ENCODE measurements at regions not wholly inside any gene's neighbourhood (a gene's known extent, or its start where the extent isn't known, plus 50 kb on each side); places are given as distances from the start of the nearest gene placed in this dataset.

DNA sequence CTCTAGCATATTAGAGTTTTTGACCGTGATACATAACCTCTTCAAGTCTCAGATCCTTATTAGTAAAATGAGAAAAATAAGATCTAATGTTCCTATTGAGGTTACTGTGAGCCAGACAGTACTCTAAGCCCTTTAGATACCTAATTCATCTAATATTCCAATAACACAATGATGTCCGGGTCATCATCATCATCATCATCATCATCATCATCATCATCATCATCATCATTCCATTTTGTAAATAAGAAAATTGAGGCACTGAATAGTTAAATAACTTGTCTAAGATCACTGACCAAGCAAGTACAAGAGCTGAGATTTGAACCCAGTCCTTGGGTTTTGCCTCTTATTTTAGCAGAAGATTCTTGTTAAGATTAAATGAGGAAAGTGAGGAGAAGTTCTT lies 643.0 kb downstream of the HDGFL1 start:
- DNase-seq (ENCODE audit: insufficient read length, low spot score): no peak
- no peak for FAIRE-seq
- TF ChIP-seq POLR2A (IDR thresholded peaks at IDR 0.05; ENCODE audit: low read depth, low read length): no peak

DNA sequence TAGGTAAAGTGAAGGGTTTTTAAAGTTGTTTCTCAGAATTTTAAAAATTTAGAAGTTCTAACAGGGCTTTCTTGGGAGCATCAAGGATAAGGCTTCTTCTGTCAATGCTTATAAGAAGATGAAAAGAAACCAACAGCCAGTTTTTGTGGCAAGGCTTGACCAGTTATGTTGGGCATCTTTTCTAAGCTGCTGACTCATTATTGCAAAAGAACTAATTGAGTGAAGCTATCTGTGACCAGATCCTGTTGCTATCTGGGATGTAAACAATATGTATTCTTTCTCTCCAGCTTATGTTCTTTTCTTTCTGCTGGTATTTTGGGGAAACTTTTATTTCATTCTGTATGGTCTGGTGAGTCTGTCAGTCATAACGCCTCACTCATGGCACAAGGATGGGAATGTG lies 643.8 kb downstream of the HDGFL1 start:
- DNase-seq (ENCODE audit: insufficient read length, low spot score): no peak
- TF ChIP-seq POLR2A (IDR thresholded peaks at IDR 0.05; ENCODE audit: low read depth, low read length): no peak
- no peak for FAIRE-seq

GRCh38 chr6:23213651-23214050 lies 644.3 kb downstream of the HDGFL1 start:
- FAIRE-seq (no peak), DNase-seq (ENCODE audit: insufficient read length, low spot score) (no peak)
- no peak for TF ChIP-seq POLR2A (IDR thresholded peaks at IDR 0.05; ENCODE audit: low read depth, low read length)

DNA sequence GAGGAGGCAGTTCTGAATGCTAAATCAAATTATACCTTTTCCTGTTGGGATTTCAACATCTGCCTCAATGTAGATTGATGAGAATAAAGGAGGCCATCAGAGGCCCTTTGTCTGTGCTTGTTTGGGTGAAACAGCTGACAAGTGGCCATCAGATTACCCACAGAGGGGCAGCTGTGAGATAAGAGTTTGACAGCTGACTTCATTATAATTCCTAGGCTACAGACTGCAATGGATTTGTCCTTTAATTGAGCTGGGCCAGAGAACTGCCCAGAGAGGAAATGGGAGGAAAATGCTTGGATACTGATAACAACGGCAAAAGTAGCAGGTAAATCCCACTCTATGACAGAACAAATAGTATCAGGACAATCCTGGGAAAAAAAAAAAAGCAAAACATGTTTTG lies 649.4 kb downstream of the HDGFL1 start:
- no peak for TF ChIP-seq POLR2A (IDR thresholded peaks at IDR 0.05; ENCODE audit: low read depth, low read length)
- no peak for DNase-seq (ENCODE audit: insufficient read length, low spot score)
- no peak for FAIRE-seq

- DNase-seq (ENCODE audit: insufficient read length, low spot score) (no peak), FAIRE-seq (no peak)
- TF ChIP-seq POLR2A (IDR thresholded peaks at IDR 0.05; ENCODE audit: low read depth, low read length): no peak
Measured at GRCh38 chr6:23222724-23223123, 653.4 kb downstream of the HDGFL1 start.

- DNase-seq (ENCODE audit: insufficient read length, low spot score) (no peak), FAIRE-seq (no peak)
- no peak for TF ChIP-seq POLR2A (IDR thresholded peaks at IDR 0.05; ENCODE audit: low read depth, low read length)
Measured at GRCh38 chr6:23224540-23224939, 655.2 kb downstream of the HDGFL1 start.

- DNase-seq (ENCODE audit: insufficient read length, low spot score): peak; percentile 9
- no peak for TF ChIP-seq POLR2A (IDR thresholded peaks at IDR 0.05; ENCODE audit: low read depth, low read length)
Measured at GRCh38 chr6:23228439-23229024, 659.2 kb downstream of the HDGFL1 start.

DNA sequence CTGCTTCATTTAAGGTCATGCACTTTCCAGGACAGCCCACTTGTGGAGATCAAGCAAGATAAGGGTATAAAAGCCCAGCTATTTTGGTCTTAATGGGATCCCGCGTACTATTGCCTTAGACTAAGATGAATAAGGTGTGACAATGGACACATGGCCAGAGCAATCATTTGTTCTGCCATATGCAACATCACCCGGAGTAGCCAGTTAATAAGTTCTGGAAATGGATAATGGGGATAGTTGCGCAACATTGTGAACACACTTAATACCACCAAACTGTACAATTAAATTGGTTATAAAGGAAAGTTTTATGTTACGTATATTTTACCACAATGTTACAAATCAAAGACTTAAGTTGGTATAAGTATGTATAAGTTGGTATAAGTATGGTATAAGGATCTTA lies 674.5 kb downstream of the HDGFL1 start:
- TF ChIP-seq POLR2A (IDR thresholded peaks at IDR 0.05; ENCODE audit: low read depth, low read length): no peak
- no peak for FAIRE-seq
- no peak for DNase-seq (ENCODE audit: insufficient read length, low spot score)

More at GRCh38 chr6:23228439-23229024, 659.2 kb downstream of the HDGFL1 start:
- peak; percentile 60 for FAIRE-seq

DNA sequence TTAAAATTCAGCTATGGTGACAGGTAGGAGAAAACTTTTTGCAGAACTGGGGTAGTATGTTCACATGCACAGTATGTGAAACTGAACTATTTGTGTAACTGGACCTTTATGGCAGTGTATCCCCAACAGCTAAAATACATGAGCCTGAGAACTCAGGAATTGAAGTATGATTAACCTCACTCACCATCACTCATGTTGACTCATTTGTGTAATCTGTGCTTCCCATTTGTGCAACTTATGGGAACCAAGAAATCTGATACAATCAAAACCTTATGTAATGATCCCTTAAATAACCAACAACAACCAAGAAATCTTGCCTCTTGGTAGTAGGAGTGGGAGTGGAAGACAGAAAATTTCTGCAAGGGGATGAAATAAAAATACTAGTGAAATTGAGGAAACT lies 674.9 kb downstream of the HDGFL1 start:
- TF ChIP-seq POLR2A (IDR thresholded peaks at IDR 0.05; ENCODE audit: low read depth, low read length): no peak

GRCh38 chr6:23245572-23245971 lies 676.2 kb downstream of the HDGFL1 start:
- FAIRE-seq: no peak
- TF ChIP-seq POLR2A (IDR thresholded peaks at IDR 0.05; ENCODE audit: low read depth, low read length): no peak
- no peak for DNase-seq (ENCODE audit: insufficient read length, low spot score)

More for the DNA sequence above, 674.9 kb downstream of the HDGFL1 start:
- FAIRE-seq: no peak
- DNase-seq (ENCODE audit: insufficient read length, low spot score): no peak

- FAIRE-seq: no peak
- no peak for DNase-seq (ENCODE audit: insufficient read length, low spot score)
- TF ChIP-seq POLR2A (IDR thresholded peaks at IDR 0.05; ENCODE audit: low read depth, low read length): no peak
Measured at GRCh38 chr6:23246896-23247295, 677.5 kb downstream of the HDGFL1 start.

DNA sequence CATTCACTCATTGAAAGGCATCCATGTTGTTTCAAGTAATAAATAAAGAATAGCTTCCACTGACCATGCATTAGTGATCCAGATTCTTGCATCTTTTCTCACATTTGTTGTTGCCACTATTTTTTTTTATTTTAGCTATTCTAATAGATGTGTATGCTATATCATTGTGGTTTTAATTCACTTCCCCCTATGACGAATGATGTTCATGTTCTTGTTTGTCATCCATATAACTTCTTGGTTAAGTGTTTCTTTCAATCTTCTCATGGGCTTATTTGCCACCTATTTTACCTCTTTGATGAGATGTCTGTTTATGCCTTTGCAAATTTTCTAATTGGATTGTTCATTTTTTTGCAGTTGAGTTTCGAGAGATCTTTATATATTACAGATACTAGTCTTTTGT lies 681.2 kb downstream of the HDGFL1 start:
- DNase-seq (ENCODE audit: insufficient read length, low spot score) (no peak), FAIRE-seq (no peak)
- TF ChIP-seq POLR2A (IDR thresholded peaks at IDR 0.05; ENCODE audit: low read depth, low read length): no peak

DNA sequence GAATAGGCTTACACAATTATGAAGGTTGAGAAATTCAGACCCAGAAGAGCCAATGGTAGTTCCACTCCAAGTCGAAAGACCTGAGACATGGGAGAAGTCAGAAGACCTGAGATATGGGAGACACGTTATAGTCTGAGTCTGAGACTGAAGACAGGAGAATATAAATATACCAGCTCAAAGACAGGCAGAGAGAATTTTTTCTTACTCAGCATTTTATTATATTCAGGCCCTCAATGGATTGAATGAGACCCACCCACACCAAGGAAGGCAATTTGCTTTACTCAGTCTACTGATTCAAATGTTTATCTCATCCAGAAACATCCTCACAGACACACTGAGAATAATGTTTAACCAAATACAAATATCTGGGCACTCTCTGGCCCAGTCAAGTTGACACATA lies 693.5 kb downstream of the HDGFL1 start:
- no peak for DNase-seq (ENCODE audit: insufficient read length, low spot score)
- TF ChIP-seq POLR2A (IDR thresholded peaks at IDR 0.05; ENCODE audit: low read depth, low read length): no peak
- FAIRE-seq: no peak

GRCh38 chr6:23265270-23265669 lies 695.9 kb downstream of the HDGFL1 start:
- DNase-seq (ENCODE audit: insufficient read length, low spot score) (no peak), FAIRE-seq (no peak)
- no peak for TF ChIP-seq POLR2A (IDR thresholded peaks at IDR 0.05; ENCODE audit: low read depth, low read length)

GRCh38 chr6:23266536-23266935 lies 697.2 kb downstream of the HDGFL1 start:
- FAIRE-seq (no peak), DNase-seq (ENCODE audit: insufficient read length, low spot score) (no peak)
- TF ChIP-seq POLR2A (IDR thresholded peaks at IDR 0.05; ENCODE audit: low read depth, low read length): no peak

DNA sequence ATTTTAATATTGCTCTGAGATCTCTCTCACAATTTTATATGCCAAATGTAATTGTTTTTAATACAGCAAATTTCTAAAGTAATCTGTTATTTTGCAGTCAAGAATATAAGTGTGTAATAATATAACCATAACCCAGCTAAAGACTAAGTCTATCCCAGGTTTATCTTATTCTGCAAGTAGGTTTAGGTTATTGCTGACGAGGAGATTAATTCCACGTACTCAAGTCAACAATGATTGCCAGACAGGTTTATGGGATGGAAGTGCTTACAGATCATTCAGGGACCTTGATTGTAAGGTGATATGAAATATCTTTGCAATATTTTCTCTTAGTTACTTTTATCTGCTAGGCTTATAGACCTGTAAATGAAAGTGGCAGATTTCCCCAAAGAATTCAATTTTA lies 698.3 kb downstream of the HDGFL1 start:
- TF ChIP-seq POLR2A (IDR thresholded peaks at IDR 0.05; ENCODE audit: low read depth, low read length): no peak
- FAIRE-seq: no peak

More for the DNA sequence above, 698.3 kb downstream of the HDGFL1 start:
- DNase-seq (ENCODE audit: insufficient read length, low spot score): no peak
